HCT116 (cell line): ENCODE measurements at regions not wholly inside any gene's neighbourhood (a gene's known extent, or its start where the extent isn't known, plus 50 kb on each side); places are given as distances from the start of the nearest gene placed in this dataset.

Experiments used
- ATF3 ChIP-seq: IDR thresholded peaks from 2 replicates; pipeline ENCODE4 v1.6.1; 2012
- CTCF ChIP-seq, 3 experiments: fragments of 200-600 bp in 1 of 3; sonication (generic) in 1 of 3; IDR thresholded peaks in 2 of 3; conservative IDR thresholded peaks in 1 of 3; 2 replicates each; pipeline ENCODE4 v1.5.1; 2012 to 2017; ENCODE audit warnings: low read depth in 2 of 3, low read length in 2 of 3, antibody characterized with exemption in 1 of 3, borderline replicate concordance in 1 of 3, control low read depth in 1 of 3, mild to moderate bottlenecking in 1 of 3, mixed read lengths in 1 of 3, mixed run types in 1 of 3, moderate library complexity in 1 of 3; ENCODE audit not compliant: insufficient read depth in 1 of 3
- EGR1 ChIP-seq: IDR thresholded peaks from 2 replicates; pipeline ENCODE4 v1.6.1; 2012; ENCODE audit warnings: low read depth
- EZH2phosphoT487 ChIP-seq: fragments of 200-600 bp; IDR thresholded peaks from 2 replicates; pipeline ENCODE4 v1.6.1; 2018; ENCODE audit warnings: antibody characterized with exemption, borderline replicate concordance
- JUND ChIP-seq: IDR thresholded peaks from 2 replicates; pipeline ENCODE4 v1.6.1; 2012
- MAX ChIP-seq: IDR thresholded peaks from 2 replicates; pipeline ENCODE4 v1.6.1; 2012
- POLR2AphosphoS5 ChIP-seq: IDR thresholded peaks from 2 replicates; pipeline ENCODE4 v1.6.1; 2011; ENCODE audit warnings: mild to moderate bottlenecking, low read depth, low read length, moderate library complexity
- RAD21 ChIP-seq: IDR thresholded peaks from 2 replicates; pipeline ENCODE4 v1.6.1; 2012; ENCODE audit warnings: low read depth, mild to moderate bottlenecking
- SRF ChIP-seq: IDR thresholded peaks from 2 replicates; pipeline ENCODE4 v1.6.1; 2012; ENCODE audit warnings: low read depth
- ZBTB33 ChIP-seq: IDR thresholded peaks from 2 replicates; pipeline ENCODE4 v1.6.1; 2011; ENCODE audit warnings: mild to moderate bottlenecking, low read length, moderate library complexity; ENCODE audit not compliant: insufficient replicate concordance; ENCODE audit errors: extremely low read depth

GRCh38 chr17:77832180-77832560 is 126.3 kb upstream of the TNRC6C start:
- TF ChIP-seq CTCF (IDR thresholded peaks at IDR 0.05 in 2 of 3, conservative IDR thresholded peaks at IDR 0.05 in 1 of 3; ENCODE audit: borderline replicate concordance in 1 of 3, insufficient read depth in 1 of 3, low read depth in 2 of 3, low read length in 2 of 3) (no peak), ATF3 (no peak), RAD21 (no peak), JUND (no peak), POLR2AphosphoS5 (no peak), MAX (no peak), SRF (no peak), EZH2phosphoT487 (no peak), ZBTB33 (no peak), EGR1 (no peak)
